CMK (cell line): ENCODE measurements at regions not wholly inside any gene's neighbourhood (a gene's known extent, or its start where the extent isn't known, plus 50 kb on each side); places are given as distances from the start of the nearest gene placed in this dataset.
"Not testable (repeated sequence)": the region's sequence is repeated elsewhere in the genome, so short reads cannot be mapped to it uniquely, and the experiment has no call there.

Source experiments
- DNase-seq: peaks from one replicate; pipeline ENCODE4 v3.0.0-alpha.2; 2010; ENCODE audit warnings: low read depth

GRCh38 chr4:128451270-128451905 is 163.8 kb upstream of the PGRMC2 start:
- DNase-seq: no peak

DNA sequence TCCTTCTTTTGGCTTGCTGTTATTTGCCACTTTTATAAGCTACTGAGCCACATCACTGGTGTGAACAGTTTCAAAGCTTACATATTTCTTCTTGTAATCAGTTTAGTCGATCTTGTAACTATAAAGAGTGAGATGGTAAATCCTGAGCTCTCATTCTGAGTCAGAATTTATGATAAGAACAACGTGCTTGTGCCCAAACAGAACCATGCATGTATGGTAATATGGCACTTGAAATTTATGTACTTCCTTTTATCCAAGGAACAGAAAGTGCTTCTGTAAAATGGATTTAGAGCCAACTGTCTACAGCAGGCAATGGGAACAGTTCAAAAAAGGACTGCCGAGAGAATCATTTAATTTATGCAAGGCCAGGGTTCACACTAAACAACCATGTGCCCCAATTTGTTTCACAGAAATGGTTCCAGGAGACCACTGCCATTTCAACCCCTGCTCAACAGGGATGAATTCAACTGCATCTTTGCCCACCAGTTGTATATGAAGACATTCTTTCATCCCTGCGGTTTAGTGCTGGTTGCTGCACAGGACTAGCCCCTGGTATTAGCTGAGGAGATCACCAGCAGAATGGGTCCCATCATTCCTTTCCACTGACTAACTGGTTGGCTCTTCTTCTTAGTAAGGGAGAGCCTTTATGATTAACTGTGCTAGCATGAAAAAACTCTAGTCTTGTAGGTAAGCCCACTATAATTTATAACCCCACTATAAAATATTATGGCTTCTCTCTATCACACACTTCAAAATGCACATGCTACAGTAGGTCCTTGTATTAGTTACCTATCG is 162.9 kb upstream of the PGRMC2 start:
- no peak for DNase-seq

DNA sequence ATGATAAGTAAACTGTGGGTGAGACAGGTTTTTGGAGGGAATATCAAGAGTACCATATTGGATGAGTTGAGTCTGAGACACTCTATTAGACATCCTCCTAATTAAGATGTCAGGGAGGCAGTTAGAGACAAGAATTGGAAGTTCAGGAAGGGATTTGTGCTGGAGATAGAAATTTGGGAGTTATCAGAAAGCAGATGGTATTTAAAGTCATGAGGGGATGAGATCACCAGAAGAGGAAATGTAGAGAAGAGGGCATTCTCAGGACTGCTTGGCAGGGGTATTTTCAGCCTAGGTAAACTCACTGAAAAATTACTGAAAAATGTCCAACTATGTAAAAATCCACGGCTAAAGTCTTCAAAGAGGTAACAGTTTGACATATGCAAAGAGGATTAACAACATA is 161.6 kb upstream of the PGRMC2 start:
- no peak for DNase-seq

DNA sequence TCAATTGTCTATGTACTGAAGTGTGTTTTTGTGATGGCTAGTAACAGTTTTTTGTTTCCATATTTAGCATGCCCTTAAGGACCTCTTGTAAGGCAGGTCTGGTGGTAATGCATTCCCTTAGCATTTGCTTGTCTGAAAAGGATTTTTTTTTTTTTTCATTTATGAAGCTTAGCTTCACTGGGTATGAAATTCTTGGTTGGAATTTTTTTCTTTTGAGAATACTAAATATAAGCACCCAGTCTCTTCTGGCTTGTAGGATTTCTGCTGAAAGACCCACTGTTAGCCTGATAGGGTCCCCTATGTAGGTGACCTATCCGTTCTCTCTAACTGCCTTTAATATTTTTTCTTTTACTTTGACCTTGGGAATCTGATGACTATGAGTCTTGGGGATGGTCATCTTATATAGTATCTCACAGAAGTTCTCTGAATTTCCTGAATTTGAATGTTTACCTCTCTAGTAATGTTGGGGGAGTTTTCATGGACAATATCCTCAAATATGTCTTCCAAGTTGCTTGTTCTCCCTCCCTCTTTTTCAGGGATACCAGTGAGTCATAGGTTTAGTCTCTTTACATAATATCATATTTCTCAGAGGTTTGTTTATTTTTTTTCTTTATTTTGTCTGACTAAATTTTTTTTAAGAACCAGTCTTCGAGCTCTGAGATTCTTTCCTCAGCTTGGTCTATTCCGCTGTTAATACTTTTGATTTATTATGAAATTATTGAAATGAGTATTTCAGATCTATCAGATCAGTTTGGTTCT is 157.1 kb upstream of the PGRMC2 start:
- DNase-seq: no peak

GRCh38 chr4:128440923-128441322 is 153.3 kb upstream of the PGRMC2 start:
- no peak for DNase-seq

DNA sequence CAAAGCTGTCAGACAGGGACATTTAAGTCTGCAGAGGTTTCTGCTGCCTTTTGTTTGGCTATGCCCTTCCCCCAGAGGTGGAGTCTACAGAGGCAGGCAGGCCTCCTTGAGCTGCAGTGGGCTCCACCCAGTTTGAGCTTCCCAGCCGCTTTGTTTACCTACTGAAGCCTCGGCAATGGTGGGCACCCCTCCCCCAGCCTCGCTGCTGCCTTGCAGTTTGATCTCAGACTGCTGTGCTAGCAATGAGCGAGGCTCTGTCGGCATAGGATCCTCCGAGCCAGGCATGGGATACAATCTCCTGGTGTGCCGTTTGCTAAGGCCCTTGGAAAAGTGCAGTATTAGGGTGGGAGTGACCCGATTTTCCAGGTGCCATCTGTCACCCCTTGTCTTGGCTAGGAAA is 149.4 kb upstream of the PGRMC2 start:
- not testable (repeated sequence) for DNase-seq

DNA sequence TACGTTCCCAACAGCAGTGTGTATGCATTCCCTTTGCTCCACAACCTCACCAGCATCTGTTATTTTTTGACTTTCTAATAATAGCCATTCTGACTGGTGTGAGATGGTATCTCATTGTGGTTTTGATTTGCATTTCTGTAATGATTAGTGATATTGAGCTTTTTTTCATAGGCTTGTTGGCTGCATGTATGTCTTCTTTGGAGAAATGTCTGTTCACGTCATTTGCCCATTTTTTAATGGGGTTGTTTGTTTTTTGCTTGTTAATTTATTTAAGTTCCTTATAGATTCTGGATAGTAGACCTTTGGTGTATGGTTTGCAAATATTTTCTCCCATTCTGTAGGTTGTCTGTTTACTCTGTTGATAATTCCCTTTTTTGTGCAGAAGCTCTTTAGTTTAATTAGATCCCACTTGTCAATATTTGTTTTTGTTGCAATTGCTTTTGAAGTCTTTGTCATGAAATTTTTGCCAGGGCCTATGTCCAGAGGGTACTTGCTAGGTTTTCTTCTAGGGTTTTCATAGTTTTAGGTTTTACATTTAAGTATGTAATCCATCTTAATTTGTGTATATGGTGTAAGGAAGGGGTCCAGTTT is 141.5 kb upstream of the PGRMC2 start:
- not testable (repeated sequence) for DNase-seq

DNA sequence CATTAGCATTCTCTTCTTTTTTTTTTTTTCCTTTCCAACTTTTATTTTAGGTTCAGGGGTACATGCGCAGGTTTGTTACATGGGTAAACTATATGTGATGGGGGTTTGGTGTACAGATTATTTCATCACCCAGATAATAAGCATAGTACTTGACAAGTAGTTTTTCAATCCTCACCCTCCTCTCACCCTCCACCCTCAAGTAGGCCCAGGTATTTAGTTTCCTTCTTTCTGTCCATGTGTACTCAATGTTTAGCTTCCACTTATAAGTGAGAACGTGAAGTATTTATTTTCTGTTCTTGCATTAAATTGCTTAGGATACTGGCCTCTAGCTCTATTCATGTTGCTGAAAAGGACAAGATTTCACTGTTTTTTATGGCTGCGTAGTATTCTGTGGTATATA is 140.8 kb upstream of the PGRMC2 start:
- DNase-seq: no peak

GRCh38 chr4:128427832-128428366 is 140.3 kb upstream of the PGRMC2 start:
- DNase-seq: peak; percentile 38

GRCh38 chr4:128424527-128425497 is 137.2 kb upstream of the PGRMC2 start:
- DNase-seq: no peak

GRCh38 chr4:128422296-128422695 is 134.7 kb upstream of the PGRMC2 start:
- DNase-seq: not testable (repeated sequence)

- no peak for DNase-seq
These were observed 129.3 kb upstream of the PGRMC2 start for GRCh38 chr4:128416921-128417320.

DNA sequence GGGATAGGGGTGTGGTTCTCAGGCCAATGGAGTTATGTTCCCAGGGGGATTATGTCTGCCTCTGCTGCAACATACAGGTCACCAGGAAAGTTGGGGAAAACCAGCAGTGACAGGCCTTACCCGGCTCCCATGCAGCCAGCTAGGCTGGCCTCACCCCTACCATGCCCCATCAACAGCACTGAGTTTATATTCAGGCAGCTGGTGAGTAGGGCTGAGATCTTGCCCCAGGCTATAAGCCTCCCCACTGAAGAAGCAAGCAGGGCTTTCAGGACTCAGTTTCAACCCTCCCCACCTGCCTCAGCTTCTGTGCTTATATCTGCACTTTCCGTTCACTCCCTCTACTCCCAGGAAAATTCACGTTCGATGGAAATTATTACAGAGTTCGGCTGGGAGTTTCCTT is 122.4 kb upstream of the PGRMC2 start:
- DNase-seq: no peak

- no peak for DNase-seq
These were observed 116.0 kb upstream of the PGRMC2 start for GRCh38 chr4:128403586-128403985.

DNA sequence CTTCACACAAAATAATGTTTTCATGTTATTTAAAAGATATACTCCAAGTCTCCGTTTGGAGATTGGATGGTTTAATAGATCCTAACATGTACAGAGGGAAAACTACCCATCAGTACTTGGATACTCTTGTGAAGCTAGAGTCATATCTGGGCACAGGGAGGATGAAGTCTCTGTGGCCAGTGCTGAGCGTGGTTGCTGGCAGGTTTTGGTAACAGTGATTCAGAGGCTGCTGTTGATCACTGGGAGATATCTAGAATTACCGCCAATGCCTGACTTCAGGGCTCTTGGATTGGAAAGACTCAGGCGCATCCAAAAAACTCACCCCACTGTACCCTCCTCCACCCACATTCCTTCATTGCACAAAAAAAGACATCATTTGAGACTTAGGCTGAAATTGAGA is 107.2 kb upstream of the PGRMC2 start:
- DNase-seq: no peak

GRCh38 chr4:128393101-128393704 is 105.6 kb upstream of the PGRMC2 start:
- no peak for DNase-seq

DNA sequence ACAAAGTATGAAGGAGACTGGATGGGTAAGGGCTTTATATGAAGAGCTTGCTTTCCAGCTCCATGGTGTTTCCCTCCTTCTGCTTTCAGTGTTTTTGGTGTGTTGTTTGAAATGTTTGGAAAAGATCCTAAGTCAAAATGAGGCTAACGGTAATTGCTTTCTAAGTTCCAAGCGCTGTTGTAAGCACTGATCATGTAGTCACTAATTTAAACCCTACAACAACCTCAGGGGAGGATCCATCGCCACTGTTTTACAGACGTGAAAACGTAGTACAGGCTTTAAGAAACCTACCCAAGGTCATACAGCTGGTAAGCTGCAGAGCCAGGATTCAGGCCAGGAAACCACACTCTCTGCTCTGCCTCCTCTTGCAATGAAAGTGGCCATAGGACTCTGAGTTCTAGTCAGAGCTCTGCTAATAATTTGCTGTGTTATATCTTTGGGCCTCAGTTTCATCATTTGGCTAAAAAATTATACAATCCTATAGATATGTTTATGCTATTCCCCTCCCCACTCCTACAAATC is 102.9 kb upstream of the PGRMC2 start:
- DNase-seq: no peak

DNA sequence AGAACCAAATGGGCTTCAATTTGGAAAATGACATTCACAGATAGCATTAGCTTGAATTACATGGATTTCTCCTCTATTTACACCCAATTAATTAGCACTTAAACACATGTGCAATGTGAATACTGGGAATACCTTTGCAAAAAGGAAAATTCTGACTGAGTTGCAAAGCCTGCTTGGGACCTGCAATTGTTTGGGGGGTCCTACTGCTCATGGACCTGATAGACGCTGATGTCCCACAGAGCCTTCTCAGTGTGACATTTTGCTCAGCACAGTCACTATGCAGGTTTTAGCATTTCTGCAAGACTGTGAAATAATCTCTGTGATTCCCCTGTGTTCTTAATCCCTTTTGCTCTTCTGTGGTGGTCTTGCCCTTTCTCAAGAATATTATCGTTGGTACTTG is 101.2 kb upstream of the PGRMC2 start:
- no peak for DNase-seq

DNA sequence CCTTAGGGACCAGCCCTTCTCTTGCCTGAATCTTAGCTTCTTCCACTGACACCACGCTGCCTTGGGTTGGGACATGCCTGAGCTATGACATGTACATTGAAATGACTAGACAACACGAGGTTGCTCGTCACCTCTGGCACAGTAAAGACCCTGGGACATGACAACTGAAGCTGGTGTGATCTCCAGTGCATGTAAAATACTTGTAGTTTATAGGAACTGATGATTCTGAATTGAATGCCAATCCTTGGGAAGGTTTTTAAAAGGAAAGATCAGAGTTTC is 100.7 kb upstream of the PGRMC2 start:
- DNase-seq: no peak

DNA sequence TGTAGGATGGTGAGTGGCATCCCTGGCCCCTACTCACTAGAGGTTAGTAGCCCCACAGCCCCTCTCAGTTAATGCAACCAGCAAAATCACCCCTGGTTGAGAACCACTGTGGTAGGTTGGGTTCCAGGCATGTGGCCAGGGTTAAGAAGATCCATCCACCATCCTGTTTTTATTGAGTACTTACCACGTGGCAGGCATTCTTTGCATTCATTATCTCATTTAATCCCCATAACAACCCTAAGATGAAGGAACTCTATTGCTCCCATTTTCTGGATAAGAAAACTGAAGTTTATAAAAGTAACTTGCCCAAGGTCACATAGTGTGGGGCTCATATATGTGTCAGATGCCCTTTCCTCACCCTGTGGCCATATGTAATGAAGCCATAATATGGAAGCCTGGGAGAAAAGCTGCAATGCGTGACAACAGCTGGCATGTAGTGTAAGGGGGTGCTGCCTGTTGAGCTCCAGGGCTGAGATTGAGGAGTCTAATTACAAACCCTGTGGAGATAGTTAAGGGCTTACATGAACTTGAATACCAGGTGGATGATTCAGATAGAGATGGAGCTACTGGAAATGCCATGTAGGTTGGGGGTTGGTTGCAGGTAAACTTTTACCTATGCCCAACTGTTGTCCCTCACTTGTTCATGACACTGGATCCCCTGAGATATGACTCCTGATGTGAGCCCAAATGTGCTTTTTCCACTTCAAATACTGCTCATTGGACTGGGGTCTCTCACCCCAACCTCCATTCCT is 100.2 kb upstream of the PGRMC2 start:
- DNase-seq: no peak
